ENCODE measurements at regions not wholly inside any gene's neighbourhood (a gene's known extent, or its start where the extent isn't known, plus 50 kb on each side); places are given as distances from the start of the nearest gene placed in this dataset.

DNA sequence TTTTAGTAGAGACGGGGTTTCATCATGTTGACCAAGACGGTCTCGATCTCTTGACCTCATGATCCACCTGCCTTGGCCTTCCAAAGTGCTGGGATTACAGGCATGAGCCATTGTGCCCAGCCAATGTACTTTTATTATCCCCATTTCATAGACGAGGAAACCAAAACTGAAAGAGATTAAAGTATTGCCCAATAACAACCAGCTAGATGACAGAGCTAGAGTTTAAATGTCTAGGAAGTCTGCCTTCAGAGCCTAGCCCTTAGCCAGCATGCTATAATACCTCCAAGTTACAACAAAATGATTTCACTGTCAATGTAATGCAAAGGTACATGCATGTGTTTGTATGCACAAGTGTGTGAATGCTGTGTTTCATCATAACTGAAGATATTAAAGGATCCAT, 389.4 kb upstream of the RBMS3 start:
- intact Hi-C loops (cut with micrococcal nuclease): no loop called here

DNA sequence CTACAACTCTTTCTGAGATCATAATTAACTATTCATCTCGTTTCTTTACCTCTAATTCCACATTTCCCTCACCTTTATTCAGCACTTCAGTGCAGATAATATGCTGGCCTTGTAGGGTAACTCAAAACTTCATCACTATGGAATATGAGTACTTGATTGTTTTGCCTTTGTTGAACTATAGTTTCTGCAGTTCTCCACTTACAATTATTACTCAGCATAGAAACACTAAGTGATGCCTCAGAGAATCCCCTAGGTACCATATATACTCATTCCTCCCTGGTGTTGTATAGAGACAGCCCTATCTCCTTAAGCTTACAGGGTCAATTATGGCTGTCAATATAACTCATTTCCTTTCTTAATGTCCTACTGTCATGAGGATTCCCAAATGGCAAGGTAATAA, 380.6 kb upstream of the RBMS3 start:
- intact Hi-C loops (cut with micrococcal nuclease): no loop called here

DNA sequence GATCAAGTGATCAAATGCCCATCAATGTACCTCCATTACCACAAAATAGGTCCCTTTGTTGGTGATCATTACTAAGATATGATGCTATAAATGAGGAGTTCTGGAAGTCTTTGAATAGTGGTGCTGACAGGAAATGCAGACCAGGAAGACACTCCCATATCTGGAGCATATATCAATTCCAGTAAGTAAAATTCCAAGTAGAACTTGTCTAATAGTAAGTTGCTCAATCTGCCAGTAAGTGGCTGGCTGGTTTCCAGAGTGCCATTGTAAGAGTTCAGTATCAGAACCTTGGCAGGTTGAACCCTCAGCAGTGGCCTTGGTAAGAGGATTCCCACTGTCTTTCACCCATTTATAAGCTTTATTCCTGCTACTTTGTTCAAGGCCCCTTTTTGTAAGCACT, 379.9 kb upstream of the RBMS3 start:
- intact Hi-C loops (cut with micrococcal nuclease): no loop called here

DNA sequence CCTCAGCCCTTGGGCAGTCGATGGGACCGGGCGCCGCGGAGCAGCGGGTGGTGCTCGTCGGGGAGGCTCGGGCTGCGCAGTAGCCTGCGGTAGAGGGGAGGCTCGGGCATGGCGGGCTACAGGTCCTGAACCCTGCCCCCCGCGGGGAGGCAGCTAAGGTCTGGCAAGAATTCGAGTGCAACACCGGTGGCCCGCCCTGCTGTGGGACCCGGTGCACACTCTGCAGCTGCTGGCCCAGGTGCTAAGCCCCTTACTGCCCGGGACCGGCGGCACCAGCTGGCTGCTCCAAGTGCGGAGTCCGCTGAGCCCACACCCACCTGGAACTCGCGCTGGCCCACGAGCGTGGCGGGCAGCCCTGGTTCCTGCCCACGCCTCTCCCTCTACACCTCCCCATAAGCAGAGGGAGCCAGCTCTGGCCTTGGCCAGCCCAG, 377.7 kb upstream of the RBMS3 start:
- intact Hi-C loops (cut with micrococcal nuclease): no loop called here

DNA sequence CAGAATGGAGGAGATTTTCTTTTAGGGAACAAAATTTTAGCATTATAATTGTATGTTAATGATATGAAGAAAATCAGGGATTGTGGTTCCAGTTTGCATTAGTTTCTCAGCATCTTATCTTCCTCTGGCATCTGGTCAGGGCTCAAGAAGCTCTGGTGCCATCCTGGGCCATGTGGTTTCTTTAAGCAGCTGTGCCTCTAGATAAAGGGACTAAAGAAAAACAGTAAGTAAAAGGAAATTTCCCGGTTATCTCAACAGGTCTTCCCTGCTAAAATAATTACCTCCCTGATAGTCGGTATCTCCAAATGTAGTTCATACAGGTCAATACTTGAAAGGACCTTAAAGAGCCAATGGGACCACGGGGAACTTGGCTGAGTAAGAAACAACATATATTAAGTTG, 375.1 kb upstream of the RBMS3 start:
- intact Hi-C loops (cut with micrococcal nuclease): no loop called here

DNA sequence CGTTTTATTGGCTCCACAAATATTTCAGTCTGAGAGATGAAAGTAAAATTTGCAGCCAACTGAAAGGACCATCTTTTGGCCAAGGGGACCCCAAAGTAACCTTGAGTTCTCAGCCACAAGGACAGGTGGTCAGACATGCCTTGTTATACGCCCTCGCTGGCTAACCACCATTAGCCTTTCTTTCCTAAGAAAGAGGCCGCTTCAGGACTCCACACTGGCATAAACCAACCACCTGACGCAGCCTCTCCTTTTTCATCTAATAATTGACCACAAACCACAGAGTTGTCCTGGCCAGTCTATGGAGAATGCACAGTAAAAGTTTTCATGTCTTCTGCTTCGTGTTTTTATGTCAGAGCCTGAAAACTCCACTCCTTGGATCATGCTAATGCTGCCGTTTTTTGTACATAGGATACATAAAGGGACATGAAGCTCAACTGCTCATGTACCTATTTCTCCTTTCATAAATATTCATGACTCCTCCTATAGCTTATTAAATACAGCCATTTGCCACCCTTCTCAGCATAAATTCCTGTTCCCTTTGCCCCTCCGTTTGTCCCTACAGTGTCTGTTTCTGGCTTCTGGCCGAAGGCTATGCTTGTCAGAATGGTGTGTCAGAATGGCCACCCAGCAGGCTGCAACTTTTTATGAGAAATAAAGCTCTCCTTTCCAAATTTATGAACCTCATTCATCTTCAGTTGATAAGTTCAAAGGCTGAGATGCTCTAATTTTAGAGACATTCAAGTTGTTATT, 374.1 kb upstream of the RBMS3 start:
- intact Hi-C loops (cut with micrococcal nuclease): no loop called here

DNA sequence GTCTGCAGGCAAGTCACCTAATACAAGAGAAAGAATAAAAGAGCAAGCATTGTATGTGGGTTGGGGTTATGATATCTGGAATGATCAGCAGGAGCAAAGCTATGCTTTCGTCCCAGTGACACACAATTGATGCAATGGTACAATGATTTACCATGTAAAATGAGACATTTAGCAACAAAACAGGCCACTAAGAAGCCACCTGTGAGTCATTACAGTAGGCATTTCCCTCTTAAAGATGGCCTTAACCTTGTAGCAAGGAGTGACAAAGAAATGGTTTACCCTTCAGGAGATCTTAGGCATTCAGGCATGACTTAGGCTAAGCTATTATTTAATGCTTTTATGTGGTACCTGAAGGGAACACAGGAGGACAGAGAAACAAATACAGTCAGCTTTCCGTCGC, 373.3 kb upstream of the RBMS3 start:
- intact Hi-C loops (cut with micrococcal nuclease): no loop called here

DNA sequence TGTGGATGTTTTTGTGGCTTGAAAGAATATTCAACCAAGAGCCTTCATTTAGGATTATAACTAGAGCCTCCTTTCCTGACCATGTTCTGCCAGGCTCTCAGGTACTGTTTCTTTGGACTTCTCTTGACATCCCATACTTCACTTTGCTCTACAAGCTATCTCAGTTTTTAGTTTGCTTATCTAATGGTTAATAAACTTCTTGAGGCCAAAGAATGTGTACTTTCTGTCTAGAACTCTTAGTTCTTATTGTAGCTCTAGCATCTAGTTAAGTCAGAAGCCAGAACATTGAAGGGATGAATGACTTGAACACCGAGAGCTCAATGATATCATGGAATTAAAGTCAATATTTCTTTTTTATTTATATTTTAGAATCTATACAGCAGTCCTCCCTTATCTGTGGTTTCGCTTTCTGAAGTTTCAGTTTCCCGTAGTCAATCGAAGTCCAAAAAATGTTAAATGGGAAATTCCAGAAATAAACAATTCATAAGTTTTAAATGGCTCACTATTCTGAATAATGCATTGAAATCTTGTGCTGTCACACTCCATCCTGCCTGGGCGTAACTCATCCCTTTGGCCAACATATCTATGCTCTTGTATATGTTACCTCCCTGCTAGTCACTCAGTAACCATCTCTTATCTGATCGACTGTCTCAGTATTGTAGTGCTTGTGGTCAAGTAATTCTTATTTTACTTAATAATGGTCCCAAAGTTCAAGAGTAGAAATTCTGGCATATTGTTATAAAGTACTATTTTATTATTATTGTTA, 368.6 kb upstream of the RBMS3 start:
- intact Hi-C loops (cut with micrococcal nuclease): no loop called here

DNA sequence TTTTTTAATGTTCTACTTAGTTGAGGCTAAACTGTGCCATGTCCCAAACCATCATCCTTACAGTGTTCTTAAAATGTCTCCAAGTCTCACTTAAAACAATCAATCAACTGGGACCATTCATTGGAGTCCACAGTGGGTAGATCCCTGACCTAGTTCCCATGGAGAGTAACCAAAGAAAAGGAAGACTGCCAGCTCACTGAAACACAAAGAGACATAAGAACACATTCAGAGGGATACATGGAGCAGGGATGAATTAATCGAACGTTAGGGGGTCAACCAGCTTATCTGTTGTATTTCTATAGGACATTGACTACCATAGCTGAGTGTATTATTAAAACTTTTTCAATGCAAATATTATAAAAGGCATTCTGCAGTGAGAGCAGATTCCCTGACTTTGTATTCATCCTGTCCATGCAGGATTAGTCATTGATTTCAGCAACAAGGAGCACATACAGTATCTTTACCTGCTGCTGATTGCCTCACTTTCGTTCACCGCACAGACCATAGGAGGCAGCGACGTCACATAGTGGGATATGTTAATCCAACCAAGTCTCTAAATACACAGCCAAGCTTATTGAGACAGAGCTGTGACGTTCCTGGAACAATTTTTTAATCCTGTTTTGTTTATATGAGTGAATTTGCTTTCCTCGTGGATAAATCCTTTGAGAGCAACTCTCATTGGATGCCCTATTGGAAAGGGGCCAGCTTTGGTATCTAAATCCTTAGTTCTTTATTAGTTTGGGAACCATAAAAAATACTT, 364.9 kb upstream of the RBMS3 start:
- intact Hi-C loops (cut with micrococcal nuclease): loop anchor here (5.0 kb wide), 2 partner anchors 366 to 1126 kb away; partner anchors contain the start of gene RBMS3

DNA sequence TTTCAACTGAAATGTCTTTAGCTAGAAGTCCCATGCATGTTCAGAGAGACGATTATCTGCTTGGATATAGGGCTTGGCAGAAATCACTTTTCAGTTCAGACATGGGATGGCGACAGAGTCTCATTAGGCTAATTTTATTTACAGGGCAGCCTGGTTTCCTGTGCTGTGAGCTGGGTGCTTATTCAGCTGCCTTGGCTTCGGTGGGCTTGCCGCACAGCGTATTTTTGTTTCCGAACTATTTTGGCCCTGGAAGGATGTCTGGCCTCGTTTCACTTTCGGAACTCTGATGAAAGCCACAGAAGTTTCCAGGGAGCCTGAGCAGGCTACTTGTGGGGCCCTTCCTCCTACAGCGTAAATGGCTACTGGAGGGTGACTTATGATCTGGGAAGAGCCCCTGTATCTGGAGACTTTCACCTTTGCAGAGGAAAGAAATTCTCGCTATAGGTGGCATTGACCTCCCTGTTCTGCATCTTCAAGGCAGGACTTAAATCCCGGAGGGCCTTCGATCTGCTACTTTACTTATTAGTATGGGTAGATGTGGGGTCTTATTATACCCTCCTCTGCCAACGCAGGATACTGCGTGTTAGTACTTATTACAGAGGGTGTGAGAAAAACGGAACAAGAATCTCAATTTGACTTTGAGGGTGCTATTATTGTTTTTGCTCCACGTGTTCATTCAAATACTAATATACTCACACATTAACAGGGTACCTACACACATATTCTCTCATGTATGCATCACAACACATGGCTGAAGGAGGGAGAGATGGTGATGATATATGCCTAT, 364.0 kb upstream of the RBMS3 start:
- intact Hi-C loops (cut with micrococcal nuclease): loop anchor here (5.0 kb wide), 2 partner anchors 365 to 1125 kb away; partner anchors contain the start of gene RBMS3

DNA sequence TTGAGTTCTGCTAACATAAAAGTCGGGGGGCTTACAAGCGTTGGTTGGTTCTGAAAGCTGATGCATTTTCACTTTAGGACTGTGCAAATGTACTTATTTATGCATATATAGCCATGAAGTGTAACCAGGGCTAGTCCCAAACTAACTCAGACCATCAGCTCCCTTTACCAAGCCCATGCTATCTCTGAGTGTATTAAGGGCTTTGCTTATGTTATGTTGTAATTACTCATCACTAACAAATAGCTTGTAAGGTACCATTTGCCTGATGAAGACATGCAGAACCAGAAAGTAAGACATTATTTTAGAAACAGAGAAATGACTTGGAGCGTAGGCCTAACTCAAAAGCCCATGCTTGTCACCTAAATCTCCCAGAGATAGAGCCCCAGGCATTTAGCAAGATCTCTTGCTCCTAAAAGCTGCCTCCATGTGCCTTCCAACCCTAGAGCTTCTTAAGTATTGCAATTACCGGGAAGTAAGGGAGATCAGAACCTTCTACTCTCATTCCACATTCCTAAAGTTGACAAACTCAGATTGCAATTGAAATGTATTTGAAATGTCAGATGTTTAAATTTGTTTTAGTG, 362.9 kb upstream of the RBMS3 start:
- intact Hi-C loops (cut with micrococcal nuclease): loop anchor here (5.0 kb wide), 2 partner anchors 364 to 1124 kb away; partner anchors contain the start of gene RBMS3

DNA sequence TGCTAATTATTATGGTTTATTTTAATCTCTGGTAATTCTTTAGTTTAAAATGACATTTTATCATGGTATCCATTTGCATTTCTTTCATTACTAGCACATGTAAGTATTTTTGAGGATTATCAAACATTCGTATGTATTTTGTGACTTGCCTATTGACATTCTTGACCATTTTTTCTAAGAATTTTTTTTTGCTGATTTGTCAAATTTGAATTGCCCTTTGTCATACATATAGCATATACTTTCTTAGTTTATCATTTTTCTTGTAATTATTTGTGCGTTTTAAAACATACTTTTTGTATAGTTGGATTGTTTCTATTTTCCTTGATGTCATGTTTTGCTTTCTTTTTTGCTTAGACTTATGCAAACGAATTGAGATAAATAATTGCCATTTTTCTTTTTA, 358.5 kb upstream of the RBMS3 start:
- intact Hi-C loops (cut with micrococcal nuclease): no loop called here

DNA sequence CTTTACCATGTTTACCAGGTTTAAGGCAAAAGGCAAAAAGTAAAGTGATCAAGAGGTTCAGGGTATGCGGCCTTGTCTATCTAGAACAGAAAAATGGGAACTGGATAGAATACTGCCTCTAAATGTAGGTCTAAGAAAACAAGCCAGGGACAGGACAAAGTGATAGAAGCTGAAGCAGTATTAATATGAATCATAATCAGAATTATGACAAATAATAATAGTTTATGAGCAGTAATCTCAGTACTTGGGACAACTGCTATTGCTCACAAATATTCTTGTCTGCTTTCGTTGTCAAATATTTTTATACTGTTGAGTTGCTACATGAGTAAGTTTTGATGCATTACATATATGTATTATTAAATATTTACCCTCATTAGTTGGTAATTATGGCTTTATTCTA, 356.9 kb upstream of the RBMS3 start:
- intact Hi-C loops (cut with micrococcal nuclease): no loop called here

DNA sequence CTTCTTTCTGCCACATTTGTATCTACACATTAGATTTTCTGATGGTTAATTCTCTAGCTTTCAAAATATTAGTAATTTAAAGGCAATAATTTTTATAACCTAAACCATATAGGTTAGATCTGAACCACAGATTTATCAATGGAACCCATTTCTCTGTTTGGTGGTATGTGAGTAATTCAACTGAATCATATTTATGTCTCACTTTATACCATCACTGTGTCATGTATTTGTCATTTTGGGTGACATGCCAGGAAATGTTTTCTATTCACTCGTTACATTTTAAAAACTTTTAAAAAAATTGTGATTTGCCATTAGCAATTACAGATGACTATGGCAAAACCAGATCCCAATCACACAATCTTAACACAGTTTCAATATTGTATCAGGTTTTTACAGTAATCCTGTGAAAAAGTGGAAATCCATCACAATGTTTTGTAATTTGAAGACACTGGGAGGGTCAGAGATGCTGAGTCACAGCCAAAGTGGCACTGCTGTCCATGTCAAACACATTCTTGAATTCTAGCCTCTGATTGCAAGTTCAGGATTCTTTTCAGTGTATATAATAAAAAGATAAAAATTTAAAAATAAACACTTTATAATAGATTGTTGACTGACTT, 356.0 kb upstream of the RBMS3 start:
- intact Hi-C loops (cut with micrococcal nuclease): no loop called here

DNA sequence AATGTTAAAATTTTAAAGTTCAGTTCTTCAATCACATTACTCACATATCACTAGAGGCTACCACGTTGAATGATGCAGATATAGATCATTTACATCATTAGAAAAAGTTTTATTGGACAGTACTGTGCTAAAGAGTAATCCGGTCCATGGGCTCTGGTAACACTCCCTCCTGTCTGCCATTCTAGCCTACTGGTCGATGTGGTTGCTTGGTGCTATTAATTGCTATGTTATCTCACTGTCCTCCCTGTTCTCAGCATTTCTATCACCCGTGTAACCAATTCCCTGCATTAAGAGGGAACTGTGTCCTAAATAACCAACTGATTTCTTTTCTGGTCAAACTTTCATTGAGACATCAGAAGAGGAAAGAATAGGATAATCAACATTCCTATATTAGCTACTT, 347.5 kb upstream of the RBMS3 start:
- intact Hi-C loops (cut with micrococcal nuclease): no loop called here

DNA sequence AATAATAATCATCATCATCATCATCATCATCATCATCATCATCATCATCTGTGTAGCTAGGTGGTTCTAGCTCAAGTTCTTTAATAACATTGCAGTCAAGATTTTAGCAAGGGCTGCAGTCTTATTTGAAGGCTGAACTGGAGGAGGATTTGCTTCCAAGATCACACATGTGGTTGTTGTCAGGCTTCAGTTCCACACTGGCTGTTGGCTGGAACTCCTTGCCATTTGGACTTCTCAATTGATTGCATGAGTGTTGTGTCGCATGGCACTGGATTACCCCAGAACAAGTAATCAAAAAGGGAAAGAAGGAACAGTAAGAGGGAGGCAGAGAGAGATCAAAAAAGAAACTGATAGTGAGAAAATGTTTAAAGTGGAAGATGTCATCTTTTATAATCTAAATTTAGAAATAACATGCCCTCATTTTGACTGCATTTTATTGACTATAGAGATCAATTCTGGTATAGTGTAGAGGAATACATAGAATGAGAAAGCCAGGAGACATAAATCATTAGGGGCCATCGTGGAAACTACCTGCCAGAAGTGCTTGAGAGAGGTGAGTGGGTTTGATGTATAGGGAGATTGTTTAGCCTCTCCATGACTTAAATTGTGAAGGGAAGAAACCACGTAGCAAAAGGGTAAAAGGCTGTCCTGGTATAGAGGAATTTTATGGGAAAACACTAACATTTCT, 346.6 kb upstream of the RBMS3 start:
- intact Hi-C loops (cut with micrococcal nuclease): no loop called here

DNA sequence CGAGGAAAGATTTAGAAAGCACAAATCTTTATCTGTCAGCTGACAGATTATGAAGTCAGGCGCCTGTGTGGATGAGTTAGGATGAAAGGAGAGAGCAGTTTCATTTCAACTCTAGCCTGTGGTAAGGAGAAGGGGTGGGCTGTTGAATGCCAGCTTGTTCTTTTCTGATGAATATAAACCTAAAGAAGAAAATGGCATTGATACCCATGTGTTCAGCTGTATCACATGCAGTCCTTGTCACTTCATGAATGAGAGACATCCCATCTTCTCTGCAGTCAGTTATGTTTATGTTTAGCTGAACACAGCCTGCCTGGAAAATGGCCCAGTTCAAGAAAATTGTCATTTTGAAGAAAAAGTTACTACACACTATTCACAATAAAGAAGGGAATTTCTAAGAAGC, 345.7 kb upstream of the RBMS3 start:
- intact Hi-C loops (cut with micrococcal nuclease): no loop called here

DNA sequence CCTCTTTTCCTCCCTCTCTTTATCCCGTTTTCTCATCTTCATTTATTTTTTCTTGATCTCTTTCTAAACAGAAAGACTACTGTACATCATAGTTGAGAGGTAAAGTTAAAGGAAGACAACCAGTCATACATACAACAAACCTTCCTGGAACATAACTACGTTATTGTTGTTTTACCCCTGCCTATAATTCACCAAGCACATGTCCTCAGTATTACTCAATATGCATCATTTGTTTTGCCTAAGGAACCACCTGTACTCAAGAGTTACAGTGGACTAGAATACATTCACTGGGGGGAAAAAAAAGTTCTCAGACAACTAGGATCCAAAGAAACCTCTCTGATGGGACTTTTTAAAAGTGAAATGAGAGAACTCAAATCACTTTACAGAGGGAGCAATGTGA, 344.7 kb upstream of the RBMS3 start:
- intact Hi-C loops (cut with micrococcal nuclease): no loop called here

DNA sequence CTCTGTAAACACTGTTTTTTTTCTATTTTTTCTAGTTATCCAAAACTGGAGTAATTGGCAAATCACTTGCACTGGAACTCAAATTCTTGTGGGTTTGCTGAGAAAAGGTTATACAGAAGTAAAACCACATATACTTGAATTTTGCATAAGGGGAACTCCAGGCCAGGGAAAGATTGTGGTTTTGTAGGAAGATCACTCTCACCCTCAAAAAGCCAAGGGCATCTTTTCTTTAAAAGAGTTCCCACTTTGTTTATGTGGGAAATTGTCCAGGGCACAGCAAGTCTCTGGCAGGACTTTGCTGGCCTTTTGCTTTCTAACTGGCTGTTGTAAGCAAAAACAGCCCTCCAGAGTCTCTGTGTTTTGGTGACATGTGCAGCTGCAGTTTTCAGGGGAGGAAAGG, 340.3 kb upstream of the RBMS3 start:
- intact Hi-C loops (cut with micrococcal nuclease): no loop called here

DNA sequence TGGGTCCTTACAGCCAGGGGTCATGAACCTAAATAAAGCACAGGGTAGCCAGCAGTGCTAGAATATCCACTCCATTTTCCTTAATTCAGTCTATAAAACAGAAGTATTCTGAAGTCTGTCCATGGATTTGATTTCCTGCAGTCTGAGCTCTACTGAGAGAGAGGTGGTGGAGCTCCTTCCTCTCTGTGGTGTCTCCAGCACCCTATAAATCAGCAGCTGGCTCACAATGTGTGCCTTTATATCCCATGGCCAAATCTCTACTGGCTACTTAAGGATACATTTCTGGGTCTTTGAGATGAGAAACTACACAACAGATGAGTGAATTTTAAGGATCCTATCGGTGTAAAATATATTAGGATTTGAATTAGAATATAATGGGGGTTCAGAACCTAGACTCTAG, 339.9 kb upstream of the RBMS3 start:
- intact Hi-C loops (cut with micrococcal nuclease): no loop called here
